Hepatocyte (in vitro differentiated cells): ENCODE measurements at regions not wholly inside any gene's neighbourhood (a gene's known extent, or its start where the extent isn't known, plus 50 kb on each side); places are given as distances from the start of the nearest gene placed in this dataset.

Experiments
- DNase-seq: peaks from one replicate; pipeline ENCODE4 v3.0.0-alpha.2; 2016; ENCODE audit warnings: low spot score
- H2AFZ ChIP-seq: fragments of 200-600 bp; sonication (generic); 2 replicates; pipeline ENCODE4 v1.6.0; 2016; ENCODE audit warnings: antibody characterized with exemption, mild to moderate bottlenecking
- H3K27ac ChIP-seq: fragments of 200-600 bp; sonication (generic); 2 replicates; pipeline ENCODE4 v1.5.1; 2016; ENCODE audit warnings: mild to moderate bottlenecking
- H3K27me3 ChIP-seq: fragments of 200-600 bp; sonication (generic); 2 replicates; pipeline ENCODE4 v1.6.1; 2016
- H3K36me3 ChIP-seq: fragments of 200-600 bp; sonication (generic); replicated peaks from 2 replicates; pipeline ENCODE4 v1.5.1; 2016; ENCODE audit warnings: low read depth; ENCODE audit not compliant: insufficient read depth
- H3K4me1 ChIP-seq: fragments of 200-600 bp; sonication (generic); 2 replicates; pipeline ENCODE4 v1.5.1; 2016; ENCODE audit warnings: mild to moderate bottlenecking, moderate library complexity; ENCODE audit not compliant: insufficient read depth
- H3K4me2 ChIP-seq: fragments of 200-600 bp; sonication (generic); 2 replicates; pipeline ENCODE4 v1.6.0; 2016
- H3K4me3 ChIP-seq: fragments of 200-600 bp; sonication (generic); 2 replicates; pipeline ENCODE4 v1.5.1; 2016; ENCODE audit warnings: mild to moderate bottlenecking
- H3K79me2 ChIP-seq: fragments of 200-600 bp; sonication (generic); 2 replicates; pipeline ENCODE4 v1.6.0; 2017; ENCODE audit warnings: mild to moderate bottlenecking
- H3K9me2 ChIP-seq: fragments of 200-600 bp; sonication (generic); replicated peaks from 2 replicates; pipeline ENCODE4 v1.6.0; 2017; ENCODE audit warnings: mild to moderate bottlenecking; ENCODE audit not compliant: insufficient read depth
- H3K9me3 ChIP-seq: fragments of 200-600 bp; sonication (generic); 2 replicates; pipeline ENCODE4 v1.5.1; 2016; ENCODE audit warnings: low read depth, mild to moderate bottlenecking
- H4K20me1 ChIP-seq: fragments of 200-600 bp; sonication (generic); 2 replicates; pipeline ENCODE4 v1.6.0; 2016; ENCODE audit warnings: mild to moderate bottlenecking; ENCODE audit not compliant: insufficient read depth, poor library complexity, severe bottlenecking
- CTCF ChIP-seq: fragments of 200-600 bp; sonication (generic); IDR thresholded peaks from 2 replicates; pipeline ENCODE4 v1.5.1; 2016; ENCODE audit warnings: antibody characterized with exemption, mild to moderate bottlenecking; ENCODE audit not compliant: poor library complexity
- EZH2 ChIP-seq: fragments of 200-600 bp; sonication (generic); IDR thresholded peaks from 2 replicates; pipeline ENCODE4 v1.6.1; 2016; ENCODE audit warnings: antibody characterized with exemption, mild to moderate bottlenecking, borderline replicate concordance
- EZH2phosphoT487 ChIP-seq: fragments of 200-600 bp; sonication (generic); IDR thresholded peaks from one replicate; pipeline ENCODE4 v1.6.1; 2018; ENCODE audit warnings: antibody characterized with exemption, mild to moderate bottlenecking, low read depth, moderate library complexity; ENCODE audit not compliant: unreplicated experiment, severe bottlenecking
- WGBS: methylation state at CpG from one replicate; pipeline ENCODE4 v1.1.6; 2016; ENCODE audit warnings: low lambda C conversion rate; ENCODE audit errors: missing lambda C conversion rate; 5-methylcytosine and 5-hydroxymethylcytosine counted together

GRCh38 chr1:189782295-189782694, 695.4 kb downstream of the BRINP3 start:
- 84% methylated on average over 2 of the region's 2 CpGs for WGBS
- Histone ChIP-seq H3K4me2 (no peak overlapping the region), H3K79me2 (no peaks in the 10 kb centered on the region), H3K4me1 (no peaks in the 10 kb centered on the region), H3K27me3 (no peaks in the 10 kb centered on the region), H3K9me2 (no peaks in the 10 kb centered on the region), H2AFZ (no peak overlapping the region), H4K20me1 (no peaks in the 10 kb centered on the region), H3K36me3 (no peaks in the 10 kb centered on the region), H3K4me3 (no peak overlapping the region), H3K9me3 (no peaks in the 10 kb centered on the region), H3K27ac (no peak overlapping the region)
- DNase-seq, result no peak
- no peak for TF ChIP-seq CTCF
- no peak for TF ChIP-seq EZH2
- TF ChIP-seq EZH2phosphoT487, result no peak

GRCh38 chr1:189783456-189783855, 694.2 kb downstream of the BRINP3 start:
- 80% methylated on average over 2 of the region's 2 CpGs for WGBS
- H2AFZ ChIP-seq, result no peak overlapping the region

GRCh38 chr1:189786761-189787160, 690.9 kb downstream of the BRINP3 start:
- DNase-seq, result no peak
- Histone ChIP-seq H3K9me3 (no peaks in the 10 kb centered on the region), H3K4me1 (no peaks in the 10 kb centered on the region), H3K27me3 (no peaks in the 10 kb centered on the region), H3K9me2 (no peaks in the 10 kb centered on the region), H4K20me1 (no peaks in the 10 kb centered on the region), H3K4me3 (no peak overlapping the region), H3K36me3 (no peaks in the 10 kb centered on the region), H3K4me2 (no peak overlapping the region), H3K27ac (no peak overlapping the region), H3K79me2 (no peaks in the 10 kb centered on the region), H2AFZ (no peak overlapping the region)
- no peak for TF ChIP-seq CTCF
- TF ChIP-seq EZH2phosphoT487, result no peak
- TF ChIP-seq EZH2, result no peak
- 77% methylated on average over 5 of the region's 5 CpGs for WGBS

More at GRCh38 chr1:189783456-189783855, 694.2 kb downstream of the BRINP3 start:
- Histone ChIP-seq H3K4me3 (no peak overlapping the region), H4K20me1 (no peaks in the 10 kb centered on the region), H3K79me2 (no peaks in the 10 kb centered on the region), H3K9me2 (no peaks in the 10 kb centered on the region), H3K36me3 (no peaks in the 10 kb centered on the region), H3K9me3 (no peaks in the 10 kb centered on the region), H3K27me3 (no peaks in the 10 kb centered on the region), H3K4me2 (no peak overlapping the region), H3K4me1 (no peaks in the 10 kb centered on the region), H3K27ac (no peak overlapping the region)
- no peak for DNase-seq
- no peak for TF ChIP-seq EZH2phosphoT487
- no peak for TF ChIP-seq EZH2
- TF ChIP-seq CTCF, result no peak

- WGBS, result 75% methylated on average over 9 of the region's 9 CpGs
- no peak overlapping the region for H3K27ac ChIP-seq
- H3K27me3 ChIP-seq, result no peaks in the 10 kb centered on the region
- no peak overlapping the region for H2AFZ ChIP-seq
- no peaks in the 10 kb centered on the region for H3K4me1 ChIP-seq
- no peak overlapping the region for H3K4me3 ChIP-seq
- no peak overlapping the region for H3K4me2 ChIP-seq
- no peaks in the 10 kb centered on the region for H3K36me3 ChIP-seq
- TF ChIP-seq EZH2phosphoT487 (no peak), CTCF (no peak), EZH2 (no peak)
- no peaks in the 10 kb centered on the region for H3K9me3 ChIP-seq
- DNase-seq, result no peak
- H3K9me2 ChIP-seq, result no peaks in the 10 kb centered on the region
- no peaks in the 10 kb centered on the region for H3K79me2 ChIP-seq
- H4K20me1 ChIP-seq, result no peaks in the 10 kb centered on the region
Observed at GRCh38 chr1:189787201-189787600, 690.5 kb downstream of the BRINP3 start.
